ENCODE measurements at regions not wholly inside any gene's neighbourhood (a gene's known extent, or its start where the extent isn't known, plus 50 kb on each side); places are given as distances from the start of the nearest gene placed in this dataset.

GRCh38 chr13:74219566-74219965 lies 85.4 kb upstream of the KLF12 start:
- TF ChIP-seq CTCF (IDR thresholded peaks at IDR 0.05) (no peak), TCF7L2 (IDR thresholded peaks at IDR 0.05; ENCODE audit: low read depth, low read length) (no peak), POLR2AphosphoS5 (IDR thresholded peaks at IDR 0.05; ENCODE audit: low read depth, low read length) (no peak), SIN3A (IDR thresholded peaks at IDR 0.05; ENCODE audit: borderline replicate concordance, insufficient read depth, low read depth, low read length) (no peak)

Data from Panc1 (cell line).